CD4-positive, alpha-beta memory T cell (primary cell): ENCODE measurements at regions not wholly inside any gene's neighbourhood (a gene's known extent, or its start where the extent isn't known, plus 50 kb on each side); places are given as distances from the start of the nearest gene placed in this dataset.
"Not testable (repeated sequence)": the region's sequence is repeated elsewhere in the genome, so short reads cannot be mapped to it uniquely, and the experiment has no call there.

Source experiments
- CTCF ChIA-PET: fragments of 350-600 bp; sonication (Branson Sonifier 250); formaldehyde crosslinking; loops from one replicate; lab custom pipeline; 2021; ENCODE audit warnings: inconsistent platforms; ENCODE audit not compliant: partially characterized antibody; lab: Charles Lee
- POLR2A ChIA-PET: fragments of 350-600 bp; sonication (Branson Sonifier 250); formaldehyde crosslinking; loops from one replicate; lab custom pipeline; 2021; ENCODE audit not compliant: partially characterized antibody; lab: Charles Lee
- DNase-seq, 5 donors: peaks; one replicate each; pipeline versions ENCODE4 v3.0.0 to v3.0.0-alpha.2; 2020 to 2022; ENCODE audit warnings: mixed read lengths in 1 of 5
- H3K27ac ChIP-seq: one replicate; pipeline ENCODE4 v1.7.0; 2013; ENCODE audit warnings: low read depth, low read length
- H3K27me3 ChIP-seq: 2 replicates; pipeline ENCODE4 v1.7.0; 2013; ENCODE audit warnings: mild to moderate bottlenecking, low read length, moderate library complexity; ENCODE audit not compliant: insufficient read depth
- H3K36me3 ChIP-seq: 2 replicates; pipeline ENCODE4 v1.7.0; 2013; ENCODE audit warnings: mild to moderate bottlenecking, low read length, moderate library complexity; ENCODE audit not compliant: insufficient read depth
- H3K4me1 ChIP-seq: 2 replicates; pipeline ENCODE4 v1.7.0; 2013; ENCODE audit warnings: mild to moderate bottlenecking, low read length, moderate library complexity; ENCODE audit not compliant: insufficient read depth
- H3K4me3 ChIP-seq, 2 donors: one replicate each; pipeline ENCODE4 v1.7.0; 2013; ENCODE audit warnings: low read length in 2 of 2, mild to moderate bottlenecking in 1 of 2
- H3K9me3 ChIP-seq, 2 donors: one replicate each; pipeline ENCODE4 v1.7.0; 2013; ENCODE audit warnings: low read length in 2 of 2, control low read depth in 1 of 2; ENCODE audit not compliant: control insufficient read depth in 1 of 2
- H3K27ac Mint-ChIP-seq, 7 donors: one replicate each; pipeline ENCODE4 v1.8.0; 2020 to 2021; ENCODE audit warnings: mixed read lengths in 7 of 7, mild to moderate bottlenecking in 6 of 7, inconsistent platforms in 3 of 7, moderate library complexity in 3 of 7
- H3K27me3 Mint-ChIP-seq, 2 donors: one replicate each; pipeline ENCODE4 v1.8.0; 2020 to 2021; ENCODE audit warnings: mixed read lengths in 2 of 2
- H3K36me3 Mint-ChIP-seq, 2 donors: one replicate each; pipeline ENCODE4 v1.8.0; 2020 to 2021; ENCODE audit warnings: mixed read lengths in 2 of 2, inconsistent platforms in 1 of 2, mild to moderate bottlenecking in 1 of 2
- H3K4me1 Mint-ChIP-seq, 4 donors: one replicate each; pipeline ENCODE4 v1.8.0; 2020 to 2021; ENCODE audit warnings: mixed read lengths in 4 of 4, mild to moderate bottlenecking in 1 of 4
- H3K4me3 Mint-ChIP-seq, 8 donors: one replicate each; pipeline ENCODE4 v1.8.0; 2020 to 2021; ENCODE audit warnings: mixed read lengths in 8 of 8, mild to moderate bottlenecking in 7 of 8, moderate library complexity in 6 of 8, inconsistent platforms in 3 of 8
- H3K9me3 Mint-ChIP-seq, 8 donors: one replicate each; pipeline ENCODE4 v1.8.0; 2020 to 2021; ENCODE audit warnings: mixed read lengths in 8 of 8, mild to moderate bottlenecking in 5 of 8, inconsistent platforms in 3 of 8, moderate library complexity in 1 of 8
- intact Hi-C: fragments of 100-400 bp; cut with micrococcal nuclease; formaldehyde crosslinking; loops from one replicate; pipeline ENCODE4 v1.15.1; 2023

- Mint-ChIP-seq H3K36me3 (no peaks in the 10 kb centered on the region), H3K27me3 (no peaks in the 10 kb centered on the region), H3K4me1 (no peaks in the 10 kb centered on the region), H3K4me3 (no peak overlapping the region), H3K27ac (no peak overlapping the region), H3K9me3 (peaks cover 4 to 17% (median 13%) of the 10 kb centered on the region in 8 donors)
- Histone ChIP-seq H3K36me3 (no peaks in the 10 kb centered on the region), H3K4me3 (no peak overlapping the region), H3K27ac (no peak overlapping the region), H3K9me3 (no peaks in the 10 kb centered on the region), H3K4me1 (no peaks in the 10 kb centered on the region), H3K27me3 (no peaks in the 10 kb centered on the region)
- DNase-seq: no peak
- POLR2A ChIA-PET: no interaction called here
- CTCF ChIA-PET: no interaction called here
- intact Hi-C loops: no loop called here
Observed at GRCh38 chr14:82913396-82913795, 1379.7 kb upstream of the SEL1L start.

GRCh38 chr14:82915381-82915780 is 1381.7 kb upstream of the SEL1L start:
- intact Hi-C loops: no loop called here
- Mint-ChIP-seq H3K4me3 (no peak overlapping the region), H3K36me3 (no peaks in the 10 kb centered on the region), H3K9me3 (peaks cover 5 to 20% (median 11%) of the 10 kb centered on the region in 8 donors), H3K27me3 (no peaks in the 10 kb centered on the region), H3K4me1 (no peaks in the 10 kb centered on the region), H3K27ac (no peak overlapping the region)
- H3K27ac ChIP-seq: no peak overlapping the region
- no peak for DNase-seq
- H3K9me3 ChIP-seq: no peaks in the 10 kb centered on the region
- ChIA-PET CTCF (no interaction called here), POLR2A (no interaction called here)
- H3K27me3 ChIP-seq: no peaks in the 10 kb centered on the region
- H3K4me3 ChIP-seq: no peak overlapping the region
- H3K4me1 ChIP-seq: no peaks in the 10 kb centered on the region
- H3K36me3 ChIP-seq: no peaks in the 10 kb centered on the region

GRCh38 chr14:82935691-82936090 is 1402.0 kb upstream of the SEL1L start:
- DNase-seq: no peak
- Histone ChIP-seq H3K27ac (no peak overlapping the region), H3K27me3 (no peaks in the 10 kb centered on the region), H3K36me3 (no peaks in the 10 kb centered on the region), H3K9me3 (no peaks in the 10 kb centered on the region), H3K4me1 (no peaks in the 10 kb centered on the region), H3K4me3 (no peak overlapping the region)
- H3K36me3 Mint-ChIP-seq: no peaks in the 10 kb centered on the region
- ChIA-PET CTCF (no interaction called here), POLR2A (no interaction called here)
- intact Hi-C loops: no loop called here
- no peaks in the 10 kb centered on the region for H3K27me3 Mint-ChIP-seq
- H3K9me3 Mint-ChIP-seq: peaks cover 0 to 15% (median 10%) of the 10 kb centered on the region in 8 donors
- H3K4me1 Mint-ChIP-seq: no peaks in the 10 kb centered on the region
- no peak overlapping the region for H3K4me3 Mint-ChIP-seq
- no peak overlapping the region for H3K27ac Mint-ChIP-seq

- Histone ChIP-seq H3K9me3 (no peaks in the 10 kb centered on the region), H3K36me3 (no peaks in the 10 kb centered on the region), H3K27me3 (no peaks in the 10 kb centered on the region), H3K4me3 (no peak overlapping the region), H3K4me1 (no peaks in the 10 kb centered on the region), H3K27ac (no peak overlapping the region)
- Mint-ChIP-seq H3K36me3 (no peaks in the 10 kb centered on the region), H3K4me1 (no peaks in the 10 kb centered on the region), H3K27me3 (no peaks in the 10 kb centered on the region), H3K27ac (no peak overlapping the region), H3K9me3 (peaks cover 2 to 16% (median 9%) of the 10 kb centered on the region in 8 donors), H3K4me3 (no peak overlapping the region)
- no peak for DNase-seq
- POLR2A ChIA-PET: no interaction called here
- CTCF ChIA-PET: no interaction called here
- intact Hi-C loops: no loop called here
Observed at GRCh38 chr14:82951171-82951570, 1417.5 kb upstream of the SEL1L start.

- intact Hi-C loops: no loop called here
- no peaks in the 10 kb centered on the region for H3K27me3 ChIP-seq
- no peaks in the 10 kb centered on the region for H3K27me3 Mint-ChIP-seq
- no peak overlapping the region for H3K27ac ChIP-seq
- no peaks in the 10 kb centered on the region for H3K36me3 Mint-ChIP-seq
- H3K27ac Mint-ChIP-seq: no peak overlapping the region
- no peaks in the 10 kb centered on the region for H3K4me1 Mint-ChIP-seq
- H3K4me1 ChIP-seq: no peaks in the 10 kb centered on the region
- DNase-seq: no peak
- H3K9me3 Mint-ChIP-seq: peaks cover 3 to 40% (median 15%) of the 10 kb centered on the region in 8 donors
- H3K9me3 ChIP-seq: no peaks in the 10 kb centered on the region
- H3K36me3 ChIP-seq: no peaks in the 10 kb centered on the region
- POLR2A ChIA-PET: no interaction called here
- H3K4me3 ChIP-seq: no peak overlapping the region
- CTCF ChIA-PET: no interaction called here
- no peak overlapping the region for H3K4me3 Mint-ChIP-seq
Observed at GRCh38 chr14:82963756-82964155, 1430.1 kb upstream of the SEL1L start.

- Mint-ChIP-seq H3K36me3 (no peaks in the 10 kb centered on the region), H3K4me1 (no peaks in the 10 kb centered on the region), H3K27me3 (no peaks in the 10 kb centered on the region), H3K27ac (no peak overlapping the region), H3K4me3 (no peak overlapping the region), H3K9me3 (peaks cover 2 to 26% (median 8%) of the 10 kb centered on the region in 8 donors)
- Histone ChIP-seq H3K9me3 (no peaks in the 10 kb centered on the region), H3K36me3 (no peaks in the 10 kb centered on the region), H3K4me1 (no peaks in the 10 kb centered on the region), H3K27ac (no peak overlapping the region), H3K4me3 (no peak overlapping the region), H3K27me3 (no peaks in the 10 kb centered on the region)
- intact Hi-C loops: no loop called here
- ChIA-PET CTCF (no interaction called here), POLR2A (no interaction called here)
- DNase-seq: no peak
Observed at GRCh38 chr14:82987502-82988124, 1454.0 kb upstream of the SEL1L start.

GRCh38 chr14:82994547-82994946 is 1460.9 kb upstream of the SEL1L start:
- H3K27ac Mint-ChIP-seq, intact Hi-C loops, H3K4me1 Mint-ChIP-seq, DNase-seq, H3K27me3 ChIP-seq, H3K36me3 Mint-ChIP-seq, H3K27ac ChIP-seq, H3K27me3 Mint-ChIP-seq, CTCF ChIA-PET, POLR2A ChIA-PET, H3K9me3 ChIP-seq, H3K4me1 ChIP-seq, H3K4me3 ChIP-seq, H3K36me3 ChIP-seq, H3K4me3 Mint-ChIP-seq: not testable (repeated sequence)
- peaks cover 2 to 22% (median 10%) of the 10 kb centered on the region in 8 donors for H3K9me3 Mint-ChIP-seq

- Mint-ChIP-seq H3K36me3 (no peaks in the 10 kb centered on the region), H3K9me3 (peaks cover 6 to 20% (median 13%) of the 10 kb centered on the region in 8 donors)
- CTCF ChIA-PET: no interaction called here
Observed at GRCh38 chr14:82999802-83000201, 1466.1 kb upstream of the SEL1L start.

More at GRCh38 chr14:82999802-83000201, 1466.1 kb upstream of the SEL1L start:
- Histone ChIP-seq H3K9me3 (no peaks in the 10 kb centered on the region), H3K36me3 (no peaks in the 10 kb centered on the region), H3K4me1 (no peaks in the 10 kb centered on the region), H3K27ac (no peak overlapping the region), H3K27me3 (no peaks in the 10 kb centered on the region), H3K4me3 (no peak overlapping the region)
- Mint-ChIP-seq H3K27ac (no peak overlapping the region), H3K27me3 (no peaks in the 10 kb centered on the region), H3K4me1 (no peaks in the 10 kb centered on the region), H3K4me3 (no peak overlapping the region)
- DNase-seq: no peak
- intact Hi-C loops: no loop called here
- POLR2A ChIA-PET: no interaction called here
